ENCODE measurements at regions not wholly inside any gene's neighbourhood (a gene's known extent, or its start where the extent isn't known, plus 50 kb on each side); places are given as distances from the start of the nearest gene placed in this dataset.

GRCh38 chr11:70747921-70748320 lies 349.6 kb downstream of the CTTN start (continued):
- TF ChIP-seq RAD21 (IDR thresholded peaks at IDR 0.05) (no peak), HNF4G (IDR thresholded peaks at IDR 0.05) (no peak)

- no peaks in the 10 kb centered on the region for H3K4me1 ChIP-seq (ENCODE audit: control insufficient read depth in 4 of 4, insufficient read depth in 4 of 4, low read length in 3 of 4)
- no peaks in the 10 kb centered on the region for H3K27me3 ChIP-seq (ENCODE audit: control insufficient read depth in 4 of 4, insufficient read depth in 4 of 4, low read length in 3 of 4)
- 88% methylated on average over 4 of the region's 4 CpGs for WGBS
- H3K9ac ChIP-seq (ENCODE audit: low read depth in 1 of 2, low read length in 2 of 2): no peak overlapping the region
- peaks cover 0 to 9% (median 7%) of the 10 kb centered on the region in 4 donors for H3K9me3 ChIP-seq (ENCODE audit: control insufficient read depth in 4 of 4, low read length in 3 of 4)
- no peaks in the 10 kb centered on the region for H3K36me3 ChIP-seq (ENCODE audit: control insufficient read depth in 4 of 4, insufficient read depth in 3 of 4, low read depth in 1 of 4, low read length in 3 of 4)
- no peak overlapping the region for H3K27ac ChIP-seq (ENCODE audit: low read depth in 1 of 2, low read length in 2 of 2)
- no peak for DNase-seq (ENCODE audit: low spot score)
- no peak overlapping the region for H3K4me3 ChIP-seq (ENCODE audit: low read depth in 1 of 3, low read length in 3 of 3)
- TF ChIP-seq MAX (IDR thresholded peaks at IDR 0.05) (no peak), GABPA (IDR thresholded peaks at IDR 0.05 in 1 of 2, conservative IDR thresholded peaks at IDR 0.05 in 1 of 2) (no peak), RAD21 (IDR thresholded peaks at IDR 0.05) (no peak), ATF3 (IDR thresholded peaks at IDR 0.05) (no peak), REST (IDR thresholded peaks at IDR 0.05) (no peak), HNF4A (conservative IDR thresholded peaks at IDR 0.05) (no peak), RXRA (IDR thresholded peaks at IDR 0.05) (no peak)
Observed at GRCh38 chr11:70751142-70751734, 352.9 kb downstream of the CTTN start.

- WGBS: 33% methylated on average over 37 of the region's 37 CpGs
- peak; percentile 84 for DNase-seq (ENCODE audit: low spot score)
- Histone ChIP-seq H3K27ac (ENCODE audit: low read depth in 1 of 2, low read length in 2 of 2) (no peak overlapping the region), H3K9ac (ENCODE audit: low read depth in 1 of 2, low read length in 2 of 2) (no peak overlapping the region), H3K36me3 (ENCODE audit: control insufficient read depth in 4 of 4, insufficient read depth in 3 of 4, low read depth in 1 of 4, low read length in 3 of 4) (no peaks in the 10 kb centered on the region), H3K4me3 (ENCODE audit: low read depth in 1 of 3, low read length in 3 of 3) (no peak overlapping the region), H3K9me3 (ENCODE audit: control insufficient read depth in 4 of 4, low read length in 3 of 4) (peaks cover 0 to 9% (median 2%) of the 10 kb centered on the region in 4 donors), H3K27me3 (ENCODE audit: control insufficient read depth in 4 of 4, insufficient read depth in 4 of 4, low read length in 3 of 4) (no peaks in the 10 kb centered on the region), H3K4me1 (ENCODE audit: control insufficient read depth in 4 of 4, insufficient read depth in 4 of 4, low read length in 3 of 4) (no peaks in the 10 kb centered on the region)
- TF ChIP-seq EGR1 (IDR thresholded peaks at IDR 0.05; ENCODE audit: low read depth in 2 of 2) (no peak), REST (IDR thresholded peaks at IDR 0.05) (no peak), HNF4G (IDR thresholded peaks at IDR 0.05) (no peak), RXRA (IDR thresholded peaks at IDR 0.05) (no peak), FOXA1 (IDR thresholded peaks at IDR 0.05) (no peak), HNF4A (conservative IDR thresholded peaks at IDR 0.05) (no peak), RAD21 (IDR thresholded peaks at IDR 0.05) (peak; percentile 84 to 93), YY1 (IDR thresholded peaks at IDR 0.05) (no peak), NR2F2 (IDR thresholded peaks at IDR 0.05) (no peak), MAX (IDR thresholded peaks at IDR 0.05) (no peak), CTCF (IDR thresholded peaks at IDR 0.05; ENCODE audit: low read depth, low read length, missing input control) (peak; percentile 91), ATF3 (IDR thresholded peaks at IDR 0.05) (no peak), GABPA (IDR thresholded peaks at IDR 0.05 in 1 of 2, conservative IDR thresholded peaks at IDR 0.05 in 1 of 2) (no peak)
Observed at GRCh38 chr11:70755410-70756158, 357.3 kb downstream of the CTTN start.

Measured in liver (tissue), 8 donors.